Osteoblast (primary cell): ENCODE measurements at regions not wholly inside any gene's neighbourhood (a gene's known extent, or its start where the extent isn't known, plus 50 kb on each side); places are given as distances from the start of the nearest gene placed in this dataset.

Experiments
- DNase-seq: peaks from one replicate; pipeline ENCODE4 v3.0.0; 2011; ENCODE audit warnings: low spot score, mixed read lengths; ENCODE audit not compliant: insufficient read length; ENCODE audit errors: missing footprints
- H2AFZ ChIP-seq: 2 replicates; pipeline ENCODE4 v1.6.0; 2011; ENCODE audit warnings: mild to moderate bottlenecking, low read length
- H3K27ac ChIP-seq: 2 replicates; pipeline ENCODE4 v1.5.1; 2011; ENCODE audit warnings: mild to moderate bottlenecking, low read depth, low read length, moderate library complexity
- H3K27me3 ChIP-seq: 2 replicates; pipeline ENCODE4 v1.6.0; 2012; ENCODE audit warnings: mild to moderate bottlenecking, control low read depth, inconsistent platforms, low read length, moderate library complexity; ENCODE audit not compliant: insufficient read depth
- H3K36me3 ChIP-seq: 2 replicates; pipeline ENCODE4 v1.5.1; 2011; ENCODE audit warnings: mild to moderate bottlenecking, low read length, control low read depth, moderate library complexity; ENCODE audit not compliant: insufficient read depth
- H3K4me1 ChIP-seq: 2 replicates; pipeline ENCODE4 v1.5.1; 2011; ENCODE audit warnings: mild to moderate bottlenecking, low read length, control low read depth, moderate library complexity; ENCODE audit not compliant: insufficient read depth
- H3K4me2 ChIP-seq: 2 replicates; pipeline ENCODE4 v1.6.0; 2011; ENCODE audit warnings: mild to moderate bottlenecking, low read length; ENCODE audit not compliant: insufficient read depth
- H3K4me3 ChIP-seq: fragments of 200-600 bp; sonication (generic); 3 replicates; pipeline ENCODE4 v1.5.1; 2012; ENCODE audit warnings: mild to moderate bottlenecking, low read length, inconsistent platforms; ENCODE audit not compliant: insufficient read depth
- H3K79me2 ChIP-seq: 2 replicates; pipeline ENCODE4 v1.6.0; 2012; ENCODE audit warnings: mild to moderate bottlenecking, low read length, control low read depth, inconsistent platforms; ENCODE audit not compliant: insufficient read depth
- H3K9me3 ChIP-seq: 2 replicates; pipeline ENCODE4 v1.5.1; 2011; ENCODE audit warnings: low read depth, low read length, control low read depth
- H4K20me1 ChIP-seq: 2 replicates; pipeline ENCODE4 v1.6.0; 2012; ENCODE audit warnings: mild to moderate bottlenecking, low read length, control low read depth; ENCODE audit not compliant: insufficient read depth
- TF ChIP-seq, protein P1 (sequence below): IDR thresholded peaks from 2 replicates; pipeline ENCODE4 v1.5.1; 2011; ENCODE audit warnings: mild to moderate bottlenecking, low read depth, low read length, moderate library complexity; ENCODE audit errors: extremely low read depth

DNA sequence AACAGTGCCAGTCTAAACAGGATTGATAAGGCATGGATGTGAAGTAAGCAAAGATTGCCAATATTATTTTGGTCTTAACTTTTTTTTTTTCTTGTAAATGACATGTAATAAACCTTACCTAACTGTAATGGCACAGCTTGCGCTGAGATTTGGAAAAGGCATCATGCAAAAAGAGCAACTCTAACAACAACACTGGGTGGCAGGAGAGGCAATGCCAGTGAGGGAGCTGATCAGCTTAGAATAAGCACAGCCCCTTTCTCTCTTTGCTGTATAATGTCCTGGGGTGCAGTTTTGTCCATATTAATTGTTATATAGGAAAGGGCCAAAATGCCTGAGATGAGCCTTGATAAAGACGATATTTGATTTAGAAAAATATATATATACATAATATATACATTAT, 1589.7 kb upstream of the FLRT2 start:
- Histone ChIP-seq H3K27me3 (no peaks in the 10 kb centered on the region), H3K4me3 (no peak overlapping the region), H3K9me3 (no peaks in the 10 kb centered on the region), H3K36me3 (no peaks in the 10 kb centered on the region), H4K20me1 (no peaks in the 10 kb centered on the region), H3K27ac (no peak overlapping the region), H3K4me1 (no peaks in the 10 kb centered on the region), H3K79me2 (no peaks in the 10 kb centered on the region), H3K4me2 (no peak overlapping the region), H2AFZ (no peak overlapping the region)
- TF ChIP-seq, protein P1, sequence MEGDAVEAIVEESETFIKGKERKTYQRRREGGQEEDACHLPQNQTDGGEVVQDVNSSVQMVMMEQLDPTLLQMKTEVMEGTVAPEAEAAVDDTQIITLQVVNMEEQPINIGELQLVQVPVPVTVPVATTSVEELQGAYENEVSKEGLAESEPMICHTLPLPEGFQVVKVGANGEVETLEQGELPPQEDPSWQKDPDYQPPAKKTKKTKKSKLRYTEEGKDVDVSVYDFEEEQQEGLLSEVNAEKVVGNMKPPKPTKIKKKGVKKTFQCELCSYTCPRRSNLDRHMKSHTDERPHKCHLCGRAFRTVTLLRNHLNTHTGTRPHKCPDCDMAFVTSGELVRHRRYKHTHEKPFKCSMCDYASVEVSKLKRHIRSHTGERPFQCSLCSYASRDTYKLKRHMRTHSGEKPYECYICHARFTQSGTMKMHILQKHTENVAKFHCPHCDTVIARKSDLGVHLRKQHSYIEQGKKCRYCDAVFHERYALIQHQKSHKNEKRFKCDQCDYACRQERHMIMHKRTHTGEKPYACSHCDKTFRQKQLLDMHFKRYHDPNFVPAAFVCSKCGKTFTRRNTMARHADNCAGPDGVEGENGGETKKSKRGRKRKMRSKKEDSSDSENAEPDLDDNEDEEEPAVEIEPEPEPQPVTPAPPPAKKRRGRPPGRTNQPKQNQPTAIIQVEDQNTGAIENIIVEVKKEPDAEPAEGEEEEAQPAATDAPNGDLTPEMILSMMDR, result no peak
- no peak for DNase-seq

DNA sequence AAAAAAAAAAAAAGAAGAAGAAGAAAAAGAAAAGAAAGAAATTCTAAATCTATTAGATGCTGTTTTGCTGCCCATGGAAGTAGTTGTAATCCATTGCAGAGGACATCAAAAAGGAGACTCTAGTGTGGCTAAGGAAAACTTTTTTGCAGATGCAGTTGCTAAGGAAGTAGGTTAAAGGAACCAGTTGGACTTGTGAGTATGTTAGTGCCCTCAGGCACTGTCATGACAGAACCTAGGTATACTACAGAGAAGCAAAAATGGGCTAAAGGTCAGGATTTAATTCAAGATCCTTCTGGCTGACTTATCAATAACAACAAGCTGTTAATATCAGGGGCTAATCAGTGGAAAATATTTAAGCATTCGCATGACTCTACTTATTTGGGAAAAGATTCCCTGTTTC, 1571.6 kb upstream of the FLRT2 start:
- Histone ChIP-seq H3K27ac (no peak overlapping the region), H3K9me3 (no peaks in the 10 kb centered on the region), H3K4me3 (no peak overlapping the region), H3K79me2 (no peaks in the 10 kb centered on the region), H2AFZ (no peak overlapping the region), H3K27me3 (no peaks in the 10 kb centered on the region), H4K20me1 (no peaks in the 10 kb centered on the region), H3K36me3 (no peaks in the 10 kb centered on the region), H3K4me1 (no peaks in the 10 kb centered on the region), H3K4me2 (no peak overlapping the region)
- DNase-seq, result no peak
- TF ChIP-seq, protein P1, result no peak

DNA sequence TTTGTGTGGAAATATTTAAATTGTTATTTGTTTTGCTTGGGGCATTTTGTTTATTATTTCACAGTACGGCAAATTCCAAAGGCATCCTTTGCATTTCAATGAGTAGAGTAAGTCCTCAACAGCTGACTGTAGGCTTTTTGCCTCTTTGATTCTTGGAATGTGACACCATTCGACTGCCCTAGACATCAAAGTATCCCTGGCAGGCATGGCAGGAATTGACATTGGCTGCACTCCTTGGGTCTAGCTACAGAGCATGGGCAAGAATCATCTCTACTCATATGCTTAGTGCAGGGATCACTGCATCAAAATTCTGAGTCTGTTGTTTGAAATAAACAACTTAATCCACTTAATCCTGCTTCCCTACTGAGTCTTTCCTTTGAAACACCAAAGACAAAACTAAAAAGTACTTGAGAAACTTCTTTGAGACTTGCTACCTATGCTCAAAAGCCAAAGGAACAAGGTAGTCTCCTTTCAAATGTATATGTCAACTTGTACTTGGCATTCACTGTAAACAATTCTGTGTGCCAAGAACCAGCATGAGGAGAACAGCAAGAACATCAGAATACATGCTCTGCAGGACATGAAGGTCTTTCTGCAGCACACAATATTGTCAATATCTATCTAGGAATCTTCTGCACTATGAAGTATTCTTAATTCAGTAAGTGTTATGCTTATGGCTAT, 1569.0 kb upstream of the FLRT2 start:
- no peaks in the 10 kb centered on the region for H3K36me3 ChIP-seq
- TF ChIP-seq, protein P1, result no peak
- no peaks in the 10 kb centered on the region for H3K9me3 ChIP-seq
- H3K4me2 ChIP-seq, result no peak overlapping the region
- H3K4me3 ChIP-seq, result no peak overlapping the region
- no peaks in the 10 kb centered on the region for H4K20me1 ChIP-seq
- no peaks in the 10 kb centered on the region for H3K27me3 ChIP-seq
- no peak for DNase-seq
- H3K27ac ChIP-seq, result no peak overlapping the region
- no peak overlapping the region for H2AFZ ChIP-seq
- H3K79me2 ChIP-seq, result no peaks in the 10 kb centered on the region
- H3K4me1 ChIP-seq, result no peaks in the 10 kb centered on the region

DNA sequence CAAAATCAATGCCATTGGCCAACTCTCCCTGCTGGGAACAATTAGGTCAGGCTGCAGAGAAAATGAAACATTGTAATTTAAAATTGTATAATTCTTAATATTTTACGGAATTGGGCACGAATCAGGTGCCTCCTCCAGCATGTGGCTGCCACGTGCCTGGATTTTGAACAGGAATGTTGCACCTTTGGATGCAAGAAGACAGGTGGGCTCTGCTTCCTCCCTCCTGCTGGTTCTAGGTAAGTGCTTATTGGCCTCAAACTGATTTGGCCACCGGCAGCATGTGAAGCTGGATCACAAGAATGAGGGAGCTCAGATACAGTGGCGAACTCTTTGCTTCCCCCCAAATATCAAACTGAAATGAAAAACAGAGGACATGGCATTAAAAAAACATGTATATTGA, 1559.9 kb upstream of the FLRT2 start:
- no peak overlapping the region for H3K4me3 ChIP-seq
- H3K27ac ChIP-seq, result no peak overlapping the region
- H3K4me2 ChIP-seq, result no peak overlapping the region
- H3K4me1 ChIP-seq, result no peaks in the 10 kb centered on the region
- H2AFZ ChIP-seq, result no peak overlapping the region
- no peaks in the 10 kb centered on the region for H3K79me2 ChIP-seq
- no peaks in the 10 kb centered on the region for H3K9me3 ChIP-seq
- DNase-seq, result no peak
- TF ChIP-seq, protein P1, result no peak
- H4K20me1 ChIP-seq, result no peaks in the 10 kb centered on the region
- H3K36me3 ChIP-seq, result no peaks in the 10 kb centered on the region
- no peaks in the 10 kb centered on the region for H3K27me3 ChIP-seq
